BLaER1 treated with 17β-estradiol and CSF1 and Interleukin-3, amounts not matched to agents 10 nM and 100 nM (cell line): ENCODE measurements at regions not wholly inside any gene's neighbourhood (a gene's known extent, or its start where the extent isn't known, plus 50 kb on each side); places are given as distances from the start of the nearest gene placed in this dataset.

ENCODE experiments used
- H3K27ac ChIP-seq, 11 experiments: shearing (Covaris generic); formaldehyde crosslinking; 2 replicates each; pipeline ENCODE4 v1.8.1; 2022
- H3K27me3 ChIP-seq, 11 experiments: shearing (Covaris generic); formaldehyde crosslinking; 2 replicates each; pipeline ENCODE4 v1.8.1; 2022
- H3K36me3 ChIP-seq, 11 experiments: shearing (Covaris generic); formaldehyde crosslinking; 2 replicates each; pipeline ENCODE4 v1.8.1; 2022
- H3K4me1 ChIP-seq, 10 experiments: shearing (Covaris generic); formaldehyde crosslinking; 2 replicates each; pipeline ENCODE4 v1.8.1; 2022
- H3K4me2 ChIP-seq, 11 experiments: shearing (Covaris generic); formaldehyde crosslinking; 2 replicates each; pipeline ENCODE4 v1.8.1; 2022
- H3K4me3 ChIP-seq, 10 experiments: shearing (Covaris generic); formaldehyde crosslinking; 2 replicates each; pipeline ENCODE4 v1.8.1; 2022
- H3K9ac ChIP-seq, 11 experiments: shearing (Covaris generic); formaldehyde crosslinking; 2 replicates each; pipeline ENCODE4 v1.8.1; 2022
- H3K9me3 ChIP-seq, 11 experiments: shearing (Covaris generic); formaldehyde crosslinking; replicated peaks in 1 of 11; 2 replicates each; pipeline ENCODE4 v1.8.1; 2022
- H4K20me1 ChIP-seq, 11 experiments: shearing (Covaris generic); formaldehyde crosslinking; 2 replicates each; pipeline ENCODE4 v1.8.1; 2022
- Cebpa-rat ChIP-seq, 11 experiments: shearing (Covaris generic); IDR thresholded peaks; 2 replicates each; pipeline ENCODE4 v1.8.1; 2022

- no peak for TF ChIP-seq Cebpa-rat (IDR thresholded peaks at IDR 0.05)
- Histone ChIP-seq H3K9ac (no peak overlapping the region), H3K27me3 (no peaks in the 10 kb centered on the region), H3K4me2 (peak overlapping the region in 6 of 11 experiments; percentile 24 to 55 (median 40); a peak in 7 of 22 replicates), H4K20me1 (no peaks in the 10 kb centered on the region), H3K9me3 (peaks cover 35 to 47% (median 44%) of the 10 kb centered on the region in 11 experiments), H3K27ac (no peak overlapping the region), H3K4me1 (peaks cover 5 to 25% (median 14%) of the 10 kb centered on the region in 10 experiments; a peak in 17 of 20 replicates), H3K36me3 (peaks cover 0 to 18% (median 11%) of the 10 kb centered on the region in 11 experiments; a peak in 11 of 22 replicates), H3K4me3 (no peak overlapping the region)
Measured at GRCh38 chr12:9351136-9351535, 142.9 kb upstream of the PZP start.

GRCh38 chr12:9349888-9350885 is 142.0 kb upstream of the PZP start:
- Histone ChIP-seq H3K4me3 (no peak overlapping the region), H3K27ac (peak overlapping the region in 1 of 11 experiments; percentile 24; a peak in 2 of 22 replicates), H3K9ac (no peak overlapping the region), H3K9me3 (peaks cover 29 to 40% (median 35%) of the 10 kb centered on the region in 11 experiments), H4K20me1 (no peaks in the 10 kb centered on the region), H3K36me3 (peaks cover 0 to 18% (median 11%) of the 10 kb centered on the region in 11 experiments; a peak in 11 of 22 replicates), H3K4me1 (peaks cover 5 to 25% (median 14%) of the 10 kb centered on the region in 10 experiments; a peak in 17 of 20 replicates), H3K27me3 (no peaks in the 10 kb centered on the region), H3K4me2 (peak overlapping the region in 9 of 11 experiments; percentile 24 to 55 (median 43); a peak in 15 of 22 replicates)
- no peak for TF ChIP-seq Cebpa-rat (IDR thresholded peaks at IDR 0.05)

GRCh38 chr12:9348906-9349518 is 140.8 kb upstream of the PZP start:
- Histone ChIP-seq H3K36me3 (peaks cover 0 to 13% (median 8%) of the 10 kb centered on the region in 11 experiments; a peak in 11 of 22 replicates), H3K27ac (no peak overlapping the region), H3K4me3 (no peak overlapping the region), H3K9ac (no peak overlapping the region), H4K20me1 (no peaks in the 10 kb centered on the region), H3K4me2 (no peak overlapping the region), H3K9me3 (peaks cover 18 to 28% (median 24%) of the 10 kb centered on the region in 11 experiments), H3K27me3 (no peaks in the 10 kb centered on the region), H3K4me1 (peaks cover 5 to 25% (median 14%) of the 10 kb centered on the region in 10 experiments; a peak in 17 of 20 replicates)
- TF ChIP-seq Cebpa-rat (IDR thresholded peaks at IDR 0.05) = no peak

GRCh38 chr12:9347328-9348127 is 139.3 kb upstream of the PZP start:
- Histone ChIP-seq H4K20me1 (no peaks in the 10 kb centered on the region), H3K4me1 (peaks cover 5 to 25% (median 14%) of the 10 kb centered on the region in 10 experiments; a peak in 17 of 20 replicates), H3K36me3 (peaks cover 0 to 8% (median 0%) of the 10 kb centered on the region in 11 experiments; a peak in 1 of 22 replicates), H3K9me3 (peaks cover 3 to 13% (median 9%) of the 10 kb centered on the region in 11 experiments; a peak in 21 of 22 replicates), H3K9ac (no peak overlapping the region), H3K4me3 (no peak overlapping the region), H3K27ac (peak overlapping the region in 2 of 11 experiments; percentile 11 to 43; a peak in 1 of 22 replicates), H3K4me2 (peak overlapping the region in 7 of 11 experiments; percentile 5 to 60 (median 32); a peak in 11 of 22 replicates), H3K27me3 (no peaks in the 10 kb centered on the region)
- TF ChIP-seq Cebpa-rat (IDR thresholded peaks at IDR 0.05) = no peak

- Histone ChIP-seq H3K4me1 (peaks cover 5 to 25% (median 14%) of the 10 kb centered on the region in 10 experiments; a peak in 17 of 20 replicates), H3K27me3 (no peaks in the 10 kb centered on the region), H3K4me2 (peak overlapping the region in 7 of 11 experiments; percentile 5 to 60 (median 32); a peak in 10 of 22 replicates), H3K4me3 (no peak overlapping the region), H3K36me3 (0 out of 22 replicates have a peak, but pooled peaks cover 0 to 3% (median 0%) of the 10 kb centered on the region in 11 experiments), H3K27ac (peak overlapping the region in 2 of 11 experiments; percentile 11 to 43; a peak in 2 of 22 replicates), H3K9me3 (peaks cover 0 to 7% (median 2%) of the 10 kb centered on the region in 11 experiments; a peak in 11 of 22 replicates), H3K9ac (no peak overlapping the region), H4K20me1 (no peaks in the 10 kb centered on the region)
- TF ChIP-seq Cebpa-rat (IDR thresholded peaks at IDR 0.05) = no peak
Measured at GRCh38 chr12:9346866-9347327, 138.7 kb upstream of the PZP start.

- no peaks in the 10 kb centered on the region for H3K9me3 ChIP-seq
- H4K20me1 ChIP-seq = no peaks in the 10 kb centered on the region
- H3K27ac ChIP-seq = no peak overlapping the region
- H3K4me1 ChIP-seq = peaks cover under 1 to 15% (median 6%) of the 10 kb centered on the region in 10 experiments; a peak in 16 of 20 replicates
- TF ChIP-seq Cebpa-rat (IDR thresholded peaks at IDR 0.05) = no peak
- H3K9ac ChIP-seq = no peak overlapping the region
- H3K4me2 ChIP-seq = no peak overlapping the region
- H3K4me3 ChIP-seq = no peak overlapping the region
- no peaks in the 10 kb centered on the region for H3K27me3 ChIP-seq
- no peaks in the 10 kb centered on the region for H3K36me3 ChIP-seq
Measured at GRCh38 chr12:9345171-9345570, 137.0 kb upstream of the PZP start.

- H3K27ac ChIP-seq = no peak overlapping the region
- no peak overlapping the region for H3K9ac ChIP-seq
- TF ChIP-seq Cebpa-rat (IDR thresholded peaks at IDR 0.05) = no peak
- H3K27me3 ChIP-seq = no peaks in the 10 kb centered on the region
- H3K4me1 ChIP-seq = peaks cover 0 to 15% (median 6%) of the 10 kb centered on the region in 10 experiments; a peak in 8 of 20 replicates
- no peaks in the 10 kb centered on the region for H4K20me1 ChIP-seq
- no peaks in the 10 kb centered on the region for H3K9me3 ChIP-seq
- H3K4me2 ChIP-seq = no peak overlapping the region
- no peak overlapping the region for H3K4me3 ChIP-seq
- no peaks in the 10 kb centered on the region for H3K36me3 ChIP-seq
Measured at GRCh38 chr12:9344541-9344940, 136.3 kb upstream of the PZP start.

GRCh38 chr12:9343731-9344130 is 135.5 kb upstream of the PZP start:
- Histone ChIP-seq H3K4me3 (no peak overlapping the region), H3K9me3 (no peaks in the 10 kb centered on the region), H4K20me1 (no peaks in the 10 kb centered on the region), H3K27ac (no peak overlapping the region), H3K27me3 (no peaks in the 10 kb centered on the region), H3K4me2 (no peak overlapping the region), H3K36me3 (no peaks in the 10 kb centered on the region), H3K9ac (no peak overlapping the region), H3K4me1 (peaks cover 0 to 15% (median 6%) of the 10 kb centered on the region in 10 experiments; a peak in 8 of 20 replicates)
- no peak for TF ChIP-seq Cebpa-rat (IDR thresholded peaks at IDR 0.05)
